ENCODE measurements at regions not wholly inside any gene's neighbourhood (a gene's known extent, or its start where the extent isn't known, plus 50 kb on each side); places are given as distances from the start of the nearest gene placed in this dataset.

DNA sequence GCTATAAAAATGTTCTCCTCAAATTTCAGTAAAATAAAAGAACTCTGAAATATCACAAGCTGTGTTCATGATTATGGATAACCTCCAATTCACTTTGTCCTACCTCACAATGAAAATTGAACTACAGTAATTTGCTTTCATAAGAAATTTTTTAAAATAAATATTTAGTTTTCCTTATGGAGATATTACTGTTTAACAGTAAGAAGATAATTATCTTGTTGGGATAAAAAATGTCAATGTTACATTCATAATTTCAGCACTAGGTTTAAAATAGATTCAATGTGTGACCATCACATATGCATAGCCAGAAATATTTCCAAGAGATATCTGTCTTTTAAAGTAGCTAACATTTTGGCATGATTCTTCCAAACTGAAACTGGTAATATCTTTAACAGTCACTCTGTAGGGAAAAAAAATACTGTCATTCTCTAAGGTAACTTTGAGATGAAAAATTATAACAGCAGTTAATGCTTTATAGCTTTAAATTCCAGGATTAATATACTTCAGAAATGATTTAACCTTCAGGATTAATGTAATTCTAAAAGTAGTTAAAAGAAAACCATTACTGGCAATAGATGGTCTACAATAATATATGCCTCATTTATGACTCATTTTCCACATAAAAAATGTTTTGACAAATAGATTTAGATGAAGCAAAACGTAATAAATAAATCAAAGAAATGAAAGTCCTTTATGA lies 91.3 kb downstream of the SPRY2 start:
- TF ChIP-seq POLR2A (IDR thresholded peaks at IDR 0.05), result no peak
- no peak for TF ChIP-seq EP300 (IDR thresholded peaks at IDR 0.05)
- TF ChIP-seq, protein P1, sequence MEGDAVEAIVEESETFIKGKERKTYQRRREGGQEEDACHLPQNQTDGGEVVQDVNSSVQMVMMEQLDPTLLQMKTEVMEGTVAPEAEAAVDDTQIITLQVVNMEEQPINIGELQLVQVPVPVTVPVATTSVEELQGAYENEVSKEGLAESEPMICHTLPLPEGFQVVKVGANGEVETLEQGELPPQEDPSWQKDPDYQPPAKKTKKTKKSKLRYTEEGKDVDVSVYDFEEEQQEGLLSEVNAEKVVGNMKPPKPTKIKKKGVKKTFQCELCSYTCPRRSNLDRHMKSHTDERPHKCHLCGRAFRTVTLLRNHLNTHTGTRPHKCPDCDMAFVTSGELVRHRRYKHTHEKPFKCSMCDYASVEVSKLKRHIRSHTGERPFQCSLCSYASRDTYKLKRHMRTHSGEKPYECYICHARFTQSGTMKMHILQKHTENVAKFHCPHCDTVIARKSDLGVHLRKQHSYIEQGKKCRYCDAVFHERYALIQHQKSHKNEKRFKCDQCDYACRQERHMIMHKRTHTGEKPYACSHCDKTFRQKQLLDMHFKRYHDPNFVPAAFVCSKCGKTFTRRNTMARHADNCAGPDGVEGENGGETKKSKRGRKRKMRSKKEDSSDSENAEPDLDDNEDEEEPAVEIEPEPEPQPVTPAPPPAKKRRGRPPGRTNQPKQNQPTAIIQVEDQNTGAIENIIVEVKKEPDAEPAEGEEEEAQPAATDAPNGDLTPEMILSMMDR (IDR thresholded peaks at IDR 0.05), result no peak
- no peak for TF ChIP-seq POLR2AphosphoS5 (IDR thresholded peaks at IDR 0.05)
- 56 to 69% methylated on average over 1 of the region's 1 CpG for WGBS, 2 donors
- Histone ChIP-seq H3K27ac (no peak overlapping the region), H3K4me3 (no peak overlapping the region), H3K9me3 (no peaks in the 10 kb centered on the region), H3K27me3 (no peaks in the 10 kb centered on the region), H3K4me1 (no peaks in the 10 kb centered on the region), H3K36me3 (no peaks in the 10 kb centered on the region)
- DNase-seq (no peak), ATAC-seq (ENCODE audit: low FRiP score in 2 of 2) (no peak)

DNA sequence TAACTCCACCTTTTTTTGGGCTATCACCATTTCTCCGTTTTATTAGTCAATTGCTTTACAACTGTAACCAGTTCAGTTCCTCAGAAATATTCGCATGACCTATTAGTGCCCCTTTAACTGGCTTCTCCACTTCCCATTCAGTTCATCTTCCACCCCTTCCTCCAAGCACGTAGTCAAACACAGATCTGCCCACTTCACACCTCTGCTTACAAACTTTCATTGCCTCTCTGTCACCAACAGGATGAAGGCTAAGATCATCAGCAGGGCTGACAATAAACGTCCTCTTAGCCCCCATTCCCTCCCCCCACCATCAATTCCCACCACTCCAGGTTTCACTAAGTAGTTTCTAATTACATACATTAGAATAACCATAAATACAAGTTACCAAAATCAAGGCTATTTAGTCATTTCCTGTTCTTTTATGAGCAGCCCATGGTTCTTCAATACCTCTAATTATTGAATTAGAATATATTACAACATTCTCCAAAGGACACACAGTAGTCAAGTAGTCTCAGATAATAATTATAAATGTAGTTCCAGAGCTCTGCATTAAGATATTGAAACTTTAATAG lies 95.7 kb downstream of the SPRY2 start:
- Histone ChIP-seq H3K36me3 (no peaks in the 10 kb centered on the region), H3K4me3 (no peak overlapping the region), H3K27me3 (no peaks in the 10 kb centered on the region), H3K9me3 (no peaks in the 10 kb centered on the region), H3K27ac (no peak overlapping the region), H3K4me1 (no peaks in the 10 kb centered on the region)
- DNase-seq (no peak), ATAC-seq (ENCODE audit: low FRiP score in 2 of 2) (no peak)
- 53 to 54% methylated on average over 4 of the region's 4 CpGs for WGBS, 2 donors
- TF ChIP-seq POLR2A (IDR thresholded peaks at IDR 0.05) (no peak), EP300 (IDR thresholded peaks at IDR 0.05) (no peak), POLR2AphosphoS5 (IDR thresholded peaks at IDR 0.05) (no peak)

DNA sequence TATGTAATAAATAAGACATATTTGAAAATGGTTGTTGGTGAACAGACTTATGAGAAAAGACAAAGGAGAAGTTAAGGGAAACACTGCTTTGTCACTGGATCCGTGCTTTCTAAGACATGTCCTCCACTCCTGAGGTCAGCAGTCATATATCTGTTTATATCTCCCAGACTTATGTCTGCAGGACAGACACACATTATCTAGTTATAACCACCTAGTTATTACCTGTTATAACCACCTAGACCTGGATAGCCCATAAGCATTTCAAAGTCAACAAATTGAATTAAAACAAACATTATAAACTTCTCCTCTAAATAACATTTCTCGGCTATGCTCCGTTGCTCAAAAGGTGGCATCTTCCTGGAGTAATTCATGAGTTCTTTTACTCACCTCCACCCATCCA lies 96.4 kb downstream of the SPRY2 start:
- ATAC-seq (ENCODE audit: low FRiP score in 2 of 2) (no peak), DNase-seq (no peak)
- no peaks in the 10 kb centered on the region for H3K27me3 ChIP-seq
- 65 to 70% methylated on average over 3 of the region's 3 CpGs for WGBS, 2 donors
- TF ChIP-seq EP300 (IDR thresholded peaks at IDR 0.05) (no peak), POLR2AphosphoS5 (IDR thresholded peaks at IDR 0.05) (no peak), POLR2A (IDR thresholded peaks at IDR 0.05) (no peak)
- TF ChIP-seq, protein P1 (IDR thresholded peaks at IDR 0.05), result no peak
- H3K9me3 ChIP-seq, result no peaks in the 10 kb centered on the region
- H3K27ac ChIP-seq, result no peak overlapping the region
- H3K4me1 ChIP-seq, result no peaks in the 10 kb centered on the region
- no peak overlapping the region for H3K4me3 ChIP-seq
- no peaks in the 10 kb centered on the region for H3K36me3 ChIP-seq

DNA sequence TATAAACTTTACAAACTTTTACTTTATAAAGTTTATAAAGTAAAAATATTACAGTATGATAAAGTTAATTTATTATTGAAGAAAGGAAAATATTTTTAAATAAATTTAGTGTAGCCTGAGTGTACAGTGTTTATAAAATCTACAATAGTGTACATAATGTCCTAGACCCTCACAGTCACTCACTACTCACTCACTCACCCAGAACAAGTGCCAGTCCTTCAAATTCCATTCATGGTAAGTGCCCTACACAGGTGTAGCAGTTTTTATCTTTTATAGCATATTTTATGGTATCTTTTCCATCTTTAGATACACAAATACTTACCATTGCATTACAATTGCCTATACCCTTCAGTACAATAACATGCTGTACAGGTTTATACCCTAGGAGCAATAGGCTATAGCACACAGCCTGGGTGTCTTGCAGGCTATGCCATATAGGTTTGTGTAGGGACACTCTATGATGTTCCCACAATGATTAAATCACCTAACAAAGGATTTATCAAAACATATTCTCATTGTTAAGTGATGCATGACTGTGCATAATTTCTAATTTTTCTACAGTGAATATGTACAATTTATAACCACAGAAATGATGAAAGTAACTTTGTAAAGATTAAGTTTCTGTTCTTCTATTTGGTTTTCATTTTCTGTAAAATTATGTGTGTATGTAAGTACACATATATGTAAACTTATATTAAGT lies 98.0 kb downstream of the SPRY2 start:
- ATAC-seq (ENCODE audit: low FRiP score in 2 of 2) (no peak), DNase-seq (no peak)
- TF ChIP-seq POLR2AphosphoS5 (IDR thresholded peaks at IDR 0.05) (no peak), POLR2A (IDR thresholded peaks at IDR 0.05) (no peak)
- TF ChIP-seq, protein P1 (IDR thresholded peaks at IDR 0.05), result no peak
- H3K4me1 ChIP-seq, result peaks cover 0 to 10% (median 0%) of the 10 kb centered on the region in 4 donors
- H3K27me3 ChIP-seq, result no peaks in the 10 kb centered on the region
- H3K36me3 ChIP-seq, result no peaks in the 10 kb centered on the region
- no peak overlapping the region for H3K4me3 ChIP-seq
- H3K27ac ChIP-seq, result no peak overlapping the region
- no peaks in the 10 kb centered on the region for H3K9me3 ChIP-seq

DNA sequence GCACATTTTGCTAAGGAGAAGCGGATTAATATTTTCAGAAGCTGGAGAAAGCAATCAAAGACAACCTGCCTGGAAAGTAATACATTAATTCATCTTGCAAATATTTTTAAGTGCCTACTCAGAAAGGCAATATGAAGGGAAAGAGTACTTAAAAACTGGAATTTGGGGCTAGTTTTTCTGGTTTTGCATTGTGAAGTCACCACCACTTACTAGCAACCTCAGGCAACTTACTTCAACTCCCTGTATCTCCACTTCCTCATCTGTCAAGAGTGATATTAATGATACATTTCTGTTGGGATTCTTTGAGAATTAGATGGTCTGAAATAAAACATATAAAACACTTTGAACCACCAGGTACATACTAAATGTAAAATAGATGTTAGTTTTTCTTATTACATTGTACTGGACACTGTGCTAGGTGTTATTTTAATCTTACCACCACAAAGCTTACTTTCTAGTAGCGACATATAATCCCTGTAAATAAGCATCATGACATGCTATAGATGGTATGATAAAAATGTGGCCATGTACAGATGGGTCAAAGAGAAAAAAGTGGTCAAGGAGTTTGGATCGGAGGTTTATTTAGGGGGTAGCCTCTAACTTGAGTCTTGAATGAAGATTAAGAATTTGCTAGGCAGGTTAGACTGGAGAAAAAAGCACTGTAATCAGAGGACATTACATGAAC lies 101.2 kb downstream of the SPRY2 start:
- H3K4me1 ChIP-seq, result peaks cover 0 to 20% (median 12%) of the 10 kb centered on the region in 4 donors
- no peaks in the 10 kb centered on the region for H3K27me3 ChIP-seq
- no peaks in the 10 kb centered on the region for H3K9me3 ChIP-seq
- DNase-seq (no peak), ATAC-seq (ENCODE audit: low FRiP score in 2 of 2) (peak; percentile 43 to 56)
- H3K36me3 ChIP-seq, result no peaks in the 10 kb centered on the region
- WGBS, 2 donors, result 70 to 79% methylated on average over 3 of the region's 3 CpGs
- H3K4me3 ChIP-seq, result no peak overlapping the region
- H3K27ac ChIP-seq, result peak overlapping the region in 3 of 4 donors; percentile 47 to 82 (median 61)
- TF ChIP-seq EP300 (IDR thresholded peaks at IDR 0.05) (peak in 3 of 4 donors; percentile 41 to 90 (median 56)), POLR2AphosphoS5 (IDR thresholded peaks at IDR 0.05) (no peak)
